Skeletal muscle satellite cell (primary cell): ENCODE measurements at regions not wholly inside any gene's neighbourhood (a gene's known extent, or its start where the extent isn't known, plus 50 kb on each side); places are given as distances from the start of the nearest gene placed in this dataset.

ENCODE experiments used
- H3K27me3 ChIP-seq: 2 replicates; pipeline ENCODE4 v1.7.0; 2013; ENCODE audit warnings: low read length; ENCODE audit not compliant: control insufficient read depth, insufficient read depth
- H3K36me3 ChIP-seq: 2 replicates; pipeline ENCODE4 v1.7.0; 2013; ENCODE audit warnings: mild to moderate bottlenecking, control low read depth, low read length; ENCODE audit not compliant: insufficient read depth
- H3K4me1 ChIP-seq: 2 replicates; pipeline ENCODE4 v1.7.0; 2013; ENCODE audit warnings: low read length; ENCODE audit not compliant: control insufficient read depth, insufficient read depth
- H3K4me2 ChIP-seq: 2 replicates; pipeline ENCODE4 v1.7.0; 2013; ENCODE audit warnings: mild to moderate bottlenecking, low read length
- H3K4me3 ChIP-seq: 2 replicates; pipeline ENCODE4 v1.7.0; 2013; ENCODE audit warnings: low read length
- H3K9ac ChIP-seq: 2 replicates; pipeline ENCODE4 v1.7.0; 2013; ENCODE audit warnings: mild to moderate bottlenecking, low read depth, low read length, moderate library complexity
- H3K9me3 ChIP-seq: replicated peaks from 2 replicates; pipeline ENCODE4 v1.7.0; 2013; ENCODE audit warnings: mild to moderate bottlenecking, control low read depth, low read length

DNA sequence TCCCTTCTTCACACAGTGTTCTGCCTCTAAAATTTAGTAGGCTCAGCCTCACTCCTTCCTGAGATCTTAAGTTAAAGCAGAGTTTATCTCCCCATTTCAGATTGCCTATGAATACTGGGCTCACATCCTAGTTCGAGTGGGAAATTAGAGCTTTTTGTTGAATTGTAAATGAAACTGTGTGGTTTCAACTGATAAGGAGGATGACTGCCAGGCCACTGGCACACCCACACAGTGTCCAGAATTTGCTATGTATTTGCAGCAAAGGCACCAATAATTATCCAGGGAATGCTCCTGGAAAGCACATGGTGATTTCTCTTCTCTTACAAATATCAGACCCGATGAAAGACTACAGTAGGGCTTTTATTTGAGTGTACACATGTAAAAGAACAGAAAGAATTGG, 308.1 kb upstream of the COL8A1 start:
- Histone ChIP-seq H3K27me3 (no peaks in the 10 kb centered on the region), H3K4me2 (no peak overlapping the region), H3K9me3 (no peaks in the 10 kb centered on the region), H3K9ac (no peak overlapping the region), H3K4me3 (no peak overlapping the region), H3K4me1 (peaks cover 18% of the 10 kb centered on the region), H3K36me3 (no peaks in the 10 kb centered on the region)

GRCh38 chr3:99325402-99325801, 313.0 kb upstream of the COL8A1 start:
- Histone ChIP-seq H3K27me3 (no peaks in the 10 kb centered on the region), H3K9me3 (no peaks in the 10 kb centered on the region), H3K4me3 (no peak overlapping the region), H3K9ac (no peak overlapping the region), H3K36me3 (no peaks in the 10 kb centered on the region), H3K4me1 (peaks cover 24% of the 10 kb centered on the region), H3K4me2 (no peak overlapping the region)

DNA sequence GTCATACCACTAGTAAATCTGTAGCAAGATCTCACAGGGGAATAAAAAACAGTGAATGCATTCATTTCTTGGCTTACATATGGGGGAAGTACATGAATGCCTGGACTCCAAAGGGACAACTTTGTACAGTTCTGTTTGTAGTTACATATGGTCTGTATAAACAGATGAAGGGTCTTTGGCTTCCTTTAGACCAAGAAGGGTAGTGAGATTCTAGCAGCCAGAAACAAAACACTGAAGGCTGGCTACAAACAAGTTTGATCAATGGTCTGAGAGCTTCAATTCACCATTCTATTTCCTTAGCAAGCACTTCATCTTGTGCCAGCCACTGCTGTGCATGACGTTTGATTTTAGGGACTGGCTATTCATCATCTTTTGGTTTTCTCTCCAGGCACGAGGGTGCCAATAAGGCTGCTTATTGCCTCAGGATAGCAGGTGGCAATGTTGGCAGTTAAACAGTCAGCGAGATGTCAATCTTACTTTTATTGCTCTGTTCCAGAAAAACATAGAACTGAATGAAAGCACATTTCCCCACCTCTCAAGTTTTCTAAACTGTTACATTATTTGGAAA, 313.7 kb upstream of the COL8A1 start:
- no peak overlapping the region for H3K9ac ChIP-seq
- no peaks in the 10 kb centered on the region for H3K27me3 ChIP-seq
- H3K4me3 ChIP-seq, result no peak overlapping the region
- peaks cover 26% of the 10 kb centered on the region for H3K4me1 ChIP-seq
- no peaks in the 10 kb centered on the region for H3K36me3 ChIP-seq
- no peaks in the 10 kb centered on the region for H3K9me3 ChIP-seq
- H3K4me2 ChIP-seq, result no peak overlapping the region

DNA sequence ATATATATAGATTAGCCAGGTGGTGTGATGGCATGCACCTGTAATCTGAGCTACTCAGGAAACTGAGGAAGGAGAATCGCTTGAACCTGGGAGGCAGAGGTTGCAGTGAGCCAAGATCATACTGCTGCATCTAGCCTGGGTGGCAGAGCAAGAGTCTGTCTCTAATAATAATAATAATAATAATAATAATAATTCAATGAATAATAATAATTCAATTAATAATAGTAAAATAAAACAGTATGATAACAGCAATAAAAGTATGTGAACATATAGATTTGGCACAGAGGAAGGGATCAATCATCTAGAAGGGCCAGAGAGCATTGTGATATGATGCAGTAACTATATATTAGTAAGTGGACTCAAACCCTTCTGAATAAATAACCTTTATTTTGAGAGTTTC, 314.5 kb upstream of the COL8A1 start:
- no peaks in the 10 kb centered on the region for H3K27me3 ChIP-seq
- H3K9me3 ChIP-seq, result no peaks in the 10 kb centered on the region
- H3K36me3 ChIP-seq, result no peaks in the 10 kb centered on the region
- no peak overlapping the region for H3K9ac ChIP-seq
- no peak overlapping the region for H3K4me2 ChIP-seq
- H3K4me1 ChIP-seq, result peaks cover 34% of the 10 kb centered on the region
- H3K4me3 ChIP-seq, result no peak overlapping the region

DNA sequence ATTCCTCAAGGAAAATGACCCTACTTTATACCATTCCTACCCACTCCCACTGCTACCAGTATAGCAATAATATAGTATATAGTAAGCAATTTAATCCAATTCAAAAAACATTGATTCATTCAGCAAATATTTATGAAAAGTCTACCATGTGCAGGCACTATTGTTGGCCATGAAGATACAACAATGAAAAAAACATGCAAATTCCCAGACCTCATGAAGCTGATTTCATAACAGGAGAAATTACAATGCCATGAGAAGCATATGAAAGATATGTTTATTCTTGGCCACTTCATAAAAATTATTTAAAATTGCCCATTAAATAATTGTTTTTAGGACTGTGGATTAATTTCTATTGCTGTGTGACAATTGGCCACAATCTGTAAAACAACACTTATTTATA, 315.8 kb upstream of the COL8A1 start:
- peaks cover 45% of the 10 kb centered on the region for H3K4me1 ChIP-seq
- no peaks in the 10 kb centered on the region for H3K27me3 ChIP-seq
- no peaks in the 10 kb centered on the region for H3K36me3 ChIP-seq
- H3K4me3 ChIP-seq, result no peak overlapping the region
- no peak overlapping the region for H3K4me2 ChIP-seq
- H3K9me3 ChIP-seq, result no peaks in the 10 kb centered on the region
- no peak overlapping the region for H3K9ac ChIP-seq

- H3K9ac ChIP-seq, result no peak overlapping the region
- H3K9me3 ChIP-seq, result no peaks in the 10 kb centered on the region
- H3K4me2 ChIP-seq, result no peak overlapping the region
- no peaks in the 10 kb centered on the region for H3K27me3 ChIP-seq
- peaks cover 53% of the 10 kb centered on the region for H3K4me1 ChIP-seq
- no peak overlapping the region for H3K4me3 ChIP-seq
- H3K36me3 ChIP-seq, result no peaks in the 10 kb centered on the region
These were observed 317.1 kb upstream of the COL8A1 start for GRCh38 chr3:99321261-99321660.

DNA sequence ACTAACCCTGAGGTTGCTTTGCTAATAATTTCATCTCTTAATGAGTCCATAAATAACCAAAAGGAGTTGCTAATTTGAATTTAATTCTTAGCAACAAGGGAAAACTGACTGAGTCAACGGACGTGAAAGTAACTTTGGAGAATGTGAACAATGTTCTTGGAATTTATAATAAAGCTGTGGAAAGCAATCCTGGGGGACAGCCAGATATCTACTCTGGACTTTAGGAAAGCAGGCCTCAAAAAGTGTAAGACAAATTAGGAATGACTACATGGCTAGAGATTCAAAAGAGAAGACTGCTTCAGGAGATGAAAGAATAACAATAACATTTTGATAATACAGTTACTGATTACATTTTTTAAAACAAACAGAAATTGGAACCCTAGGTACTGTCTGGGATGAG, 318.4 kb upstream of the COL8A1 start:
- peak overlapping the region; percentile 64 for H3K9ac ChIP-seq
- no peak overlapping the region for H3K4me3 ChIP-seq
- H3K36me3 ChIP-seq, result no peaks in the 10 kb centered on the region
- no peaks in the 10 kb centered on the region for H3K9me3 ChIP-seq
- peaks cover 55% of the 10 kb centered on the region for H3K4me1 ChIP-seq
- H3K27me3 ChIP-seq, result no peaks in the 10 kb centered on the region
- H3K4me2 ChIP-seq, result peak overlapping the region; percentile 1

GRCh38 chr3:99319450-99319849, 318.9 kb upstream of the COL8A1 start:
- no peaks in the 10 kb centered on the region for H3K27me3 ChIP-seq
- no peak overlapping the region for H3K4me3 ChIP-seq
- peak overlapping the region; percentile 1 for H3K4me2 ChIP-seq
- no peaks in the 10 kb centered on the region for H3K36me3 ChIP-seq
- peaks cover 55% of the 10 kb centered on the region for H3K4me1 ChIP-seq
- H3K9ac ChIP-seq, result peak overlapping the region; percentile 64
- H3K9me3 ChIP-seq, result no peaks in the 10 kb centered on the region

- Histone ChIP-seq H3K4me2 (no peak overlapping the region), H3K9me3 (no peaks in the 10 kb centered on the region), H3K27me3 (no peaks in the 10 kb centered on the region), H3K36me3 (no peaks in the 10 kb centered on the region), H3K4me1 (peaks cover 72% of the 10 kb centered on the region), H3K4me3 (no peak overlapping the region), H3K9ac (no peak overlapping the region)
These were observed 321.2 kb upstream of the COL8A1 start for GRCh38 chr3:99317201-99317600.

- Histone ChIP-seq H3K4me3 (no peak overlapping the region), H3K4me1 (peaks cover 66% of the 10 kb centered on the region), H3K9me3 (peaks cover 3% of the 10 kb centered on the region), H3K36me3 (no peaks in the 10 kb centered on the region), H3K4me2 (no peak overlapping the region), H3K9ac (no peak overlapping the region), H3K27me3 (no peaks in the 10 kb centered on the region)
These were observed 322.5 kb upstream of the COL8A1 start for GRCh38 chr3:99315896-99316295.

DNA sequence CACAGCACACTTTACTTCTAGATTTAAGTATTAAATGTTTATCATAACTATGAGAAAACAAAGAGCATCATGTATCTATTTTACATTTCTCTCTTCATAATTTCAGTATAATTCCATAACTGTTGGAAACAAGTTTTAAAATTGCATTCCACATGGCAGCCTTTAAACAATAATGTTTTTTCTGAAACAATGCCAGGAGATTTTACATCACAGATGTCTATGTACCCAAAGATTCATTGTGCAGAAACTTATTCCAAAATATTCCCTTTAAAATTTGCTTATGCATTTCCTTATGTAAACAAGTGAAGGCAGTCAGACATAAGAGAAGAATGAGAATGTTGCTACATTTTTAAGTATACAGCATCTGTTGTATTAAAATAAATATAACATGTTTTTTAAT, 324.9 kb upstream of the COL8A1 start:
- Histone ChIP-seq H3K4me2 (peak overlapping the region; percentile 3), H3K36me3 (no peaks in the 10 kb centered on the region), H3K27me3 (no peaks in the 10 kb centered on the region), H3K9ac (peak overlapping the region; percentile 37), H3K4me3 (no peak overlapping the region), H3K4me1 (peaks cover 44% of the 10 kb centered on the region), H3K9me3 (peaks cover 3% of the 10 kb centered on the region)

- H3K4me1 ChIP-seq, result peaks cover 5% of the 10 kb centered on the region
- H3K4me2 ChIP-seq, result no peak overlapping the region
- H3K27me3 ChIP-seq, result no peaks in the 10 kb centered on the region
- no peaks in the 10 kb centered on the region for H3K9me3 ChIP-seq
- H3K36me3 ChIP-seq, result no peaks in the 10 kb centered on the region
- no peak overlapping the region for H3K9ac ChIP-seq
- no peak overlapping the region for H3K4me3 ChIP-seq
These were observed 339.7 kb upstream of the COL8A1 start for GRCh38 chr3:99298661-99299060.
